ENCODE measurements at regions not wholly inside any gene's neighbourhood (a gene's known extent, or its start where the extent isn't known, plus 50 kb on each side); places are given as distances from the start of the nearest gene placed in this dataset.

DNA sequence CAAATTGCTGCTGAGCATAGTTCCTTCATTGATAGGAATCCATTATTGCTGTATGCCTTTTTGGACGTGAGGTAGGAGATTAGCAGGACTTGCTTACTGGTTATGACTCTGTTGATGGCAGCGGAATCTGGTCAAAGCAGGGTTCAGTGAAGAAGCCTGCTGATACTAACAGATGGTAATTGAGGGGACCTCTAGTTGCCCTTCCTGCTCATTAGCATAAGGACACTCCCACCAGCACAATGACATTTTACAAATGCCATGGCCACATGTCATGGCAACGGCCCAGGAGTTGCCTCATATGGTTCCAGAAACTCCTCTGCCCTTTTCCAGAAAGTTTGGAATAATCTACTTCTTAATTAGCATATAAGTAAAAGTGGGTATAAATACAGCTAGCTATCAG, 417.5 kb downstream of the CDC14C start:
- no peak for TF ChIP-seq EZH2 (IDR thresholded peaks at IDR 0.05; ENCODE audit: insufficient read depth, low read length)
- TF ChIP-seq, protein P1, sequence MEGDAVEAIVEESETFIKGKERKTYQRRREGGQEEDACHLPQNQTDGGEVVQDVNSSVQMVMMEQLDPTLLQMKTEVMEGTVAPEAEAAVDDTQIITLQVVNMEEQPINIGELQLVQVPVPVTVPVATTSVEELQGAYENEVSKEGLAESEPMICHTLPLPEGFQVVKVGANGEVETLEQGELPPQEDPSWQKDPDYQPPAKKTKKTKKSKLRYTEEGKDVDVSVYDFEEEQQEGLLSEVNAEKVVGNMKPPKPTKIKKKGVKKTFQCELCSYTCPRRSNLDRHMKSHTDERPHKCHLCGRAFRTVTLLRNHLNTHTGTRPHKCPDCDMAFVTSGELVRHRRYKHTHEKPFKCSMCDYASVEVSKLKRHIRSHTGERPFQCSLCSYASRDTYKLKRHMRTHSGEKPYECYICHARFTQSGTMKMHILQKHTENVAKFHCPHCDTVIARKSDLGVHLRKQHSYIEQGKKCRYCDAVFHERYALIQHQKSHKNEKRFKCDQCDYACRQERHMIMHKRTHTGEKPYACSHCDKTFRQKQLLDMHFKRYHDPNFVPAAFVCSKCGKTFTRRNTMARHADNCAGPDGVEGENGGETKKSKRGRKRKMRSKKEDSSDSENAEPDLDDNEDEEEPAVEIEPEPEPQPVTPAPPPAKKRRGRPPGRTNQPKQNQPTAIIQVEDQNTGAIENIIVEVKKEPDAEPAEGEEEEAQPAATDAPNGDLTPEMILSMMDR (IDR thresholded peaks at IDR 0.05; ENCODE audit: insufficient read depth, low read depth, low read length) = no peak

Data from astrocyte (in vitro differentiated cells and primary cell).